ENCODE measurements at regions not wholly inside any gene's neighbourhood (a gene's known extent, or its start where the extent isn't known, plus 50 kb on each side); places are given as distances from the start of the nearest gene placed in this dataset.
"Not testable (repeated sequence)": the region's sequence is repeated elsewhere in the genome, so short reads cannot be mapped to it uniquely, and the experiment has no call there.

- Histone ChIP-seq H3K27ac (ENCODE audit: low read depth in 1 of 2, low read length in 2 of 2) (no peak overlapping the region), H3K4me3 (ENCODE audit: low read depth in 1 of 3, low read length in 3 of 3) (no peak overlapping the region), H3K9ac (ENCODE audit: low read depth in 1 of 2, low read length in 2 of 2) (no peak overlapping the region), H3K4me1 (ENCODE audit: control insufficient read depth in 4 of 4, insufficient read depth in 4 of 4, low read length in 3 of 4) (no peaks in the 10 kb centered on the region), H3K9me3 (ENCODE audit: control insufficient read depth in 4 of 4, low read length in 3 of 4) (no peaks in the 10 kb centered on the region), H3K27me3 (ENCODE audit: control insufficient read depth in 4 of 4, insufficient read depth in 4 of 4, low read length in 3 of 4) (no peaks in the 10 kb centered on the region), H3K36me3 (ENCODE audit: control insufficient read depth in 4 of 4, insufficient read depth in 3 of 4, low read depth in 1 of 4, low read length in 3 of 4) (no peaks in the 10 kb centered on the region)
- 54% methylated on average over 1 of the region's 1 CpG for WGBS
- no peak for DNase-seq (ENCODE audit: low spot score)
- TF ChIP-seq ATF3 (IDR thresholded peaks at IDR 0.05) (no peak), SP1 (IDR thresholded peaks at IDR 0.05) (no peak), EGR1 (IDR thresholded peaks at IDR 0.05; ENCODE audit: low read depth in 2 of 2) (no peak), GABPA (IDR thresholded peaks at IDR 0.05 in 1 of 2, conservative IDR thresholded peaks at IDR 0.05 in 1 of 2) (no peak), FOXA2 (IDR thresholded peaks at IDR 0.05) (no peak), RXRA (IDR thresholded peaks at IDR 0.05) (no peak), HNF4A (conservative IDR thresholded peaks at IDR 0.05) (no peak), HNF4G (IDR thresholded peaks at IDR 0.05) (no peak), ZBTB33 (IDR thresholded peaks at IDR 0.05) (no peak), TAF1 (conservative IDR thresholded peaks at IDR 0.05) (no peak), RAD21 (IDR thresholded peaks at IDR 0.05) (no peak), JUND (IDR thresholded peaks at IDR 0.05) (no peak), YY1 (IDR thresholded peaks at IDR 0.05) (no peak), REST (IDR thresholded peaks at IDR 0.05) (no peak), CTCF (IDR thresholded peaks at IDR 0.05; ENCODE audit: low read depth, low read length, missing input control) (no peak), MAX (IDR thresholded peaks at IDR 0.05) (no peak)
Observed at GRCh38 chr3:80331494-80332170, 563.8 kb upstream of the ROBO1 start.

- H3K4me1 ChIP-seq (ENCODE audit: control insufficient read depth in 4 of 4, insufficient read depth in 4 of 4, low read length in 3 of 4); H3K9me3 ChIP-seq (ENCODE audit: control insufficient read depth in 4 of 4, low read length in 3 of 4); H3K36me3 ChIP-seq (ENCODE audit: control insufficient read depth in 4 of 4, insufficient read depth in 3 of 4, low read depth in 1 of 4, low read length in 3 of 4); H3K4me3 ChIP-seq (ENCODE audit: low read depth in 1 of 3, low read length in 3 of 3); DNase-seq (ENCODE audit: low spot score); H3K27ac ChIP-seq (ENCODE audit: low read depth in 1 of 2, low read length in 2 of 2); H3K9ac ChIP-seq (ENCODE audit: low read depth in 1 of 2, low read length in 2 of 2); H3K27me3 ChIP-seq (ENCODE audit: control insufficient read depth in 4 of 4, insufficient read depth in 4 of 4, low read length in 3 of 4): not testable (repeated sequence)
- WGBS = 89% methylated on average over 19 of the region's 19 CpGs
Observed at GRCh38 chr3:80314541-80314940, 546.7 kb upstream of the ROBO1 start.
